Renal cortical epithelial cell (primary cell): ENCODE measurements at regions not wholly inside any gene's neighbourhood (a gene's known extent, or its start where the extent isn't known, plus 50 kb on each side); places are given as distances from the start of the nearest gene placed in this dataset.
A peak's percentile ranks its signal among the peaks of the same experiment; 100 is the strongest.
"Not testable (repeated sequence)": the region's sequence is repeated elsewhere in the genome, so short reads cannot be mapped to it uniquely, and the experiment has no call there.

Experiments
- DNase-seq: peaks from one replicate; pipeline ENCODE4 v3.0.0-alpha.2; 2011; ENCODE audit warnings: low read depth

DNA sequence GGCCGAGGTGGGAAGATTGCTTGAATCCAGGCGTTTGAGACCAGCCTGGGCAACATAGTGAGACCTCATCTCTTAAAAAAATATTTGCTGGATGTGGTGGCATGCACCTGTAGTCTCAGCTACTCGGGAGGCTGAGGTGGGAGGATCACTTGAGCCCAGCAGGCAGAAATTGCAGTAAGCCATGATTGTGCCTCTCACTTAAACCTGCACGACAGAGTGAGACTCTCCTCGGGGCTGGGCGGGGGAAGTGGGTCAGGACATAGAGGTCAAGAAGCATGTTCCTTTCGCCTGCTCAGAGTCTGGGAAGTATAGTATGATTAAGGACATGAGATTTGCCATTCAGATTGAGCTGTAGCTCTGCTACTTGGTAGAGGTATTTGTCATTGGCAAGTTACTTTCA, 52.3 kb downstream of the SEPTIN7 start:
- not testable (repeated sequence) for DNase-seq

DNA sequence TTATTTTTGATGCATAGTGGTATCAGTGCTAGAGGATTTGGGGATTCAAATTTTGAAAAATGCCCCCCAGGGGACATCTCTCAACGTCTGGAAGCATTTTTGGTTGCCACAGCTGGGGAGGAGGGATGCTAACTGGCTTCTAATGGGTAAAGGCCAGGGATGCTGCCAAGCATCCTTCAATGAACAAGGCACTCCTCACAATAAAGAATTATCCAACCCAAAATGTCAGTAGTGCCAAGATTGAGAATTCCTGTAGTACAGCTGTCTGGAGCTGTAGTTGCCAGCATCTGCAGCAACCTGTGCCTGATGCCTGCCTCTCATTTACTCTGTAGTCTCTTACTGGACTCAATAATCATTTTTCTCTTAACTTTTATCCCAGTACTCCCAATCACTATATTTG, 53.5 kb downstream of the SEPTIN7 start:
- DNase-seq, result no peak

DNA sequence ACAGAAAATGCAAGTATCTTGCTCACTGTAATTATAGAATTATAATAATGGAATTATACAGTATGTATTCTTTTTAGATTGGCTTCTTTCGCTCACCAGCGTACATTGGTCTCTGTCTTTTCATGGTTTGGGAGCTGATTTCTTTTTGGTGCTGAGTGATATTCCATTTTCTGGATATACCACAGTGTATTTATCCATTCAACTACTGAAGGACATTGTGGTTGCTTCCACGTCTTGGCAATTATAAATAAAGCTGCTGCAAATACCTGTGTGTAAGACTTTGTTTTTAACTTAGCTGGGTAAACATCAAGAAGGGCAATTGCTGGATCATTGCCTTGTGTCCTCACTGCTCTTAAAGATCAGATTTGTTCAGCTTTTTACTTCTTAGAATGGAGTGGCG, 55.3 kb downstream of the SEPTIN7 start:
- no peak for DNase-seq

DNA sequence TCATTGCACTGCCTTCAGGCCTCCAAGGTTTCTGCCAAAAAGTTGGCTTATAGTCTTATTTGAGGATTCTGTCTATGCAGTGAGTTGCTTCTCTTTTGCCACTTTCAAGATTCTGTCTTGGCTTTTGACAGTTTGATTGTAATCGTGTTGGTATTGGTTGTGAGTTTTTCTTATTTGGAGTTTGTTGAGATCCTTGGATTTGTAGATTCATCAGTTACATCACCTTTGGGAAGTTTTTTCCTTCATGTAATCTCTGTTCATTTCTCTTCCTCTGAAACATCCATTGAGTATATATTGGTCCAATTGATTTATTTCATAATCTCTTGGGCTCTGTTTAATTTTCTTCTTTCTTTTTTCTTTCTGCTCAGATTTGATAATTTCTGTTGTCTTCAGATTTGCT, 59.8 kb downstream of the SEPTIN7 start:
- DNase-seq, result no peak

DNA sequence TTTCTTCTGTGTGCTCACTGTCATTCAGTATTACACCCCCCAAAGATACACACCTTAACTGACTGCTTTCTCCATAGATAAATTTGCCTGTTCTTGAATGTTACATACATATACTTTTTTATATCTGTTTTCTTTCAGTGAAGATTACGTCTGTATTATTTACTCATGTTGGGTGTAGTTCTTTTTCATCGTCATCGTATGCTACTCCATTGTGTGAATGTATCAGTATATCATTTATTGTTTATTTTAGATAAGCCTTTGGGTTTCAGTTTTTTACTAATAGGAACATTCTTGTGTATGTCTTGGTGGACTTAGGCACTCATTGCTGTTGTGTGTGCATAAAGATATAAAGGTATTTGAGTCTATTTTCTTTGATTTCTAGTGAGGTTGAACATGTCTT, 64.4 kb downstream of the SEPTIN7 start:
- DNase-seq, result no peak

DNA sequence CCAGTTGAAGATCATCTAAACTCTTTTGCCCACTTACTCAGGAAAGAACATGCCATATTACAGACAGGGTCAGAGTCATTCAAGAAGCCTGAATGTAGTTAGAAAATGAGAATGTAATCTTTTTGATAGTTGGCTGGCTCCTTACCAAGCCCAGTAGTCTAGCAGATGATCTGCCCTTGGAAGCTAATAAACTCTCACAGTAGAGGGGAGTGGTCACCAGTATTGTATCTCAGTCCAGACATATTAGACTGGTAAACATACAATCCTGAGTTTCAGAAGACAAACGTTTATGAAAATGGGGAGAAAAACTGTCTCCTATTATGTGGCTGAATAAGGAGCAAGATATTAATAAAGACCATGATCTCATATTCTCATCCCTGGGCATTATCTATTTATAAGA, 65.3 kb downstream of the SEPTIN7 start:
- no peak for DNase-seq

DNA sequence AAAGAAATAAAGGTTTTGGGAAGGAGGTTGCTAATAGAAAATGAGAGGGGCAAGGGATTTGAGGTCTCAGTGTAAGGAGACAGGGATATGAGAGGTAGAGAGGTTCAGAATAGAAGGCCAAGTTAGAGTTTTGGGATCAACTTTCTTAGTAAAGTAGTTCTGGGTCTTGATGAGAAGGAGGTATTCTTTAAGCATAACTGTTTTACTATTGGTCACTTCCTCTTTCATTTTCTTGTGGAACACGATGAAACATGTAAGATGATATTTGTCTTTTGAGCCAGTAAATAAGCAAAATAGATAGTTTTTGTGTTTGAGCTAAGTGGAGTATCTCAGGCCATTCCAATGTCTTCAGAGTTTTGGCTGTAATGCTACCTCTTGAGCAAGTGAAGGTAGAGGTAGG, 68.3 kb downstream of the SEPTIN7 start:
- DNase-seq, result not testable (repeated sequence)

DNA sequence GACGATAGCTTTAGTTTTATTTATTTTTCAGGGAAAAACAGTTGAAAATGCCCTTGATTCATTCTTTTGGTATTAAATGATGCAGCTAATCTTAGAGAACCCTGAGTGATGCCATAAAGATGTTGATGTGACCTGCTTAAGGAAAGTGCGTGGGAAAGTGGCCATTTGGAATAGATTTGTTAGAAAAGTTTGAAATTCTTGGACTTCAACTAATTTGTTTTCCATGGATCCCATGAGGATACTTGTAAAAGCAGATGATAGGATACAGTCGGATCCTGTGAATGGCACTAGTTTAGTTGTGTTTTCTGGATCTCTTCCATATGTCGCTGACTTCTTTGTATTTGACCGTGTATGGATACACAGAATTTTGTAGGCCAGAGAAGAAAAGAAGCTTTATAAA, 69.0 kb downstream of the SEPTIN7 start:
- DNase-seq, result no peak

DNA sequence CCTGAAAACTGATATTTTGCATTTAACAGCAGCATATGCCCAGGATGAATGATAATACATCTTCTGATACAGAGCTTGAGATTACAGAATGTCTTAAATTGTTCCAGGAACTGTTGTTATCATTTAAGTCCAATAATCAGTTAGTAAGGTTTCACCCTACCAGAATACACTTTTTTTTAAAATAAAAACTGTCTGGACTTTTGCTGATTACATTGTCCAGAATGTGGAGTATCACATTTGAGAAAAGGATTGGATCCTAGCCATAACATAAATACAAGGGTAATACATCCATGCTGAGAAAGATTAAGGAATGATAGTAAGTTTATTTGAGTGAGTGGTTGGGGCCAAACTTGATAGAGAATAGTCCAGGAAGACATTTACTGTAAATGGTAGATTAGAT, 71.0 kb downstream of the SEPTIN7 start:
- DNase-seq, result no peak

DNA sequence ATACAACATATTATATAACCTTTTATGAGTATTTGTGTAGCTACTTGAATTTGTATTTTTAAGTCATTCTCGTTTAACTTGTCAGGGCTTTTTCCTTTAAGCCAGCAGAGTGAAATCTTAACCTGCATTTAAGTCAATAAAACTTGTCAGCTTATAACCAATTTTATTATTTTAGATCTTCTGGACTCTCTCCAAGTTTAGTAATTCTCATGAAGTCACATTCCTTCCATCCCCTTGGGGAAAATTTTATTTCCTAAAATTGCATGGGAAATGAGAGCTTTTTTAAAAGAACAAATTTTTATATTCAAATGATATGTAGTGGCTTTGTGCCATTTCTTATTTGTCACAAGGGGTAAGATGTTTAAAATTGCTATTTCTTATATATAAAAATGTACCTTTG, 74.0 kb downstream of the SEPTIN7 start:
- DNase-seq, result peak; percentile 21

DNA sequence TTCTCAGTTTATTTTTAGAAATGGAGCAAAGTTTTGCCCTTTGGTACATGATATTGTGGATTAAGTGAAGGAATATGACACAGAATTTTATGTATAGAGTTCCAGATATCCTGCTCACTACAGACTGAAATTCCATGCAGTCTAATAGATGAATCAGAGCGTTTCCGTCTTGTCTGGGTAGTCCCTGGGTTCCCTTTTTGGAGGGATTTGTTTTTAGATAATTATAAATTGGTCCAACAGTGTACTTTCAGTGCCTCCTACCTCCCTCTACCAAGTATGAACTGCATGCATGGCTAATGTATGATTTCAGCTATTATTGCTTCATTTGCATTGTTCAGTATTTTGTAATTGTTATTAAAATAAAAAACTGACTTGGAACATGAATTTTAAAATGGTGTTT, 74.4 kb downstream of the SEPTIN7 start:
- DNase-seq, result no peak

DNA sequence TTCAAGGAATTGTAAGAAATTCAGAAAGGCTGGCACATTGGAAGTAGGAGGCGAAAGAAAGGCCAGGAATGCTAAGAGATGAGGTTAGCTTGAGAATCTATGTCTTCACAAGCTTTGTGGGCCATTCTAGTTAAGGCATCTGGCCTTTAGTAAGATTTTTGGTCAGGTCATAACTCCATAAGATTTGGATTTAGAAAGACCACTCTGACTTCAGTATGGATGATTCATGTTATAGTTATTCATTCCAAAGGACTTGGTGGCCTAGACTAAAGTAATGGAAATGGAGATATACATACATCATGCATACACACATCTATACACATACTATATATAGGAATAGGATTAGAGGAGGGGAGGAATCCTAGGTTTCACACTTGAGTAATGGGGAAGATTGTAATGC, 77.5 kb downstream of the SEPTIN7 start:
- DNase-seq, result no peak

DNA sequence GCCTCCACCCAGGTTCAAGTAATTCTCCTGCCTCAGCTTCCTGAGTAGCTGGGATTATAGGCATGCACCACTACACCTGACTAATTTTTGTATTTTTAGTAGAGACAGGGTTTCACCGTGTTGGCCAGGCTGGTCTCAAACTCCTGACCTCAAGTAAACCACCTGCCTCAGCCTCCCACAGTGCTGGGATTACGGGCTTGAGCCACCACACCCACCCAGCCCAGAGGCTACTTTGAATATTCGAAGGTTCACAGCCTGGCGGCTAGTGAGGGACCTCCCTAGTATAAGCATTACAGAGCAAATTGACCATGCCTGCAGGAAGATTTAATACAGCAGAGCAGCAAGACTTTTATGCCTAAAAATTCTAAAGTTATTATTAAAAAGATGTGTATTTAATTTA, 86.6 kb downstream of the SEPTIN7 start:
- DNase-seq, result not testable (repeated sequence)

DNA sequence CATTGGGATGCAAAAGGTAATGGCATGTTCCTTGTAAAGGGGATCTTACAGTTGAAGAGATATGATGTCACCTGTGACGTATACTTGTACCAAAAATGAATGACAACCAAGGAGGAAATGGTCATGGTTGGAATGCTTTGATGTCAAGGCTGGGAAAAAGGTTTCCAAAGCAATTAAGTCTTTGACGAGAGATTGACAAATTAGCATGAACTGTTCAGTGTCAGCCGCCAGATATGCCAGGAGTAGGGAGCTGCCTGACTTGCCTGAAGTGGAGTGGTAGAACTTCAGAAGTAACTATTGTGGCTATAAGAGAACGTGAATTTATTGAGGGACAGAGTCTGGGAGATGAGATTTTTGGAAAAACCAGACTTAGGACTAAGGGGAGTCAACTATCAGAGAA, 88.1 kb downstream of the SEPTIN7 start:
- DNase-seq, result no peak

DNA sequence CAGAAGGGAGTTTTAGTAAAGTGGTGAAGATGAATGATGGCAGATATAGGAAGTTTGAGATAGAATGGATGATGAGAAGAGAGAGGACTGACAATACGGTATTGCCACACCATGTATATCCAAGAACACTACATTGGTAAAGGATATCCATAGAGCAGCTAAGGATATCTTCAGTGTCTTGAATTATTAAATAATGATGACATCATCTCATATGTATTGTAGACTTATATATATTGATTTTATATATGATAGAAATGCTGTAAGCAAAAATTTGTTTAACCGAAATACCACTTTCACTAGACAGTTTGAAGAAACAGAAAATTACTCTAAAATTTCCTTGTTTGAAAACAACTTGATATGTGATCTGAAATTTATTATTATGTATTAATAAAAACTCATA, 89.0 kb downstream of the SEPTIN7 start:
- no peak for DNase-seq

DNA sequence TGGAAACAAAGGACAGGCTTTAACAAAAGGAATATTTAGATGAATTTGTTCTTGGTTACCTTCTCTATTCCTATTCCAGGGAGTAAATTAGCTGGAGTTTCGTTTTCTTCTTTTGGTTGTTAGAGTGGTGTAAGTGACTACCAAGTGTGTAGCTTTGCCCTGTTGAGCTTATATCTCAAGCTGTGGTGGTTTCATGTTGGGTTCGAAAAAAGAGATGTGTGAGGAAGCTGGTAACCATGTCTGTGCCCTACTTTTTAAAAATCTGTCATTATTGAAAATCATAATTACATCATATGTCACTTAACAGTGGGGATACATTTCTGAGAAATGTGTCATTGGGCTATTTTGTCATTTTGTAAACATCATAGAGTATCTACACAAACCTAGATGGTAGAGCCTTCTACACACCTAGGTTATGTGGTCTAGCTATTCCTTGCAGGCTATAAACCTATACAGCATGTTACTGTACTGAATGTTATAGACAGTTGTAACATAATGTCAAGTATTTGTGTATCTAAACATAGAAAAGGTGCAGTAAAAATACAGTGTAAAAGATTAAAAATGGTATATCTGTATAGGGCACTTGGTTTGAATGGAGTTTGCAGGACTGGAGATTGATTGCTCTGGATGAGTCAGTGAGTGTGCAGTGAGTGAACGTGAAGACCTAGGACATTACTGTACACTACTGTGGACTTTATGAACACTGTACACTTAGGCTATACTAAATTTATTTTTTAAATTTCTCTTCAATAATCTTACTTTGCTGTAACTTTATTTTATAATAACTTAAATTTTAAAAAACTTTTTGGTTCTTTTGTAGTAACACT, 90.4 kb downstream of the SEPTIN7 start:
- DNase-seq, result no peak

DNA sequence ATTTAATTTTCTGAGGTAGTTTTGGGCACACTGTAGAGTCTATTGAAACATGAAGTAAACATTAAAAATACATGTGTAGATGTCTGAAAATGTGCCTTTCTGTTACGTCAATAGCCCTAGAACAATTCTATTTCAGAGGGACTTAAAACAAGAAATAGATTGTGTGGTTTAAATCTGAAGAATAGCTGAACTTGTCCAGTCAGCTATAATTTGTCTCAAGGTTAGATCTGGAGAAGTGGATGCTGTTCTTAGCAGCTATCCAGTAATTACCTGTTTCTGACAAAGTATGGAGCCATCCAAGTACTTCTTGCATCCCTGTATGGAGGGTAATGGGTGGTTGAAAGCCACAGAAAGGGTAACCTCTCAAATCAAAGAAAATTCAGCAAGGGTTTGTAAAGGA, 92.8 kb downstream of the SEPTIN7 start:
- DNase-seq, result no peak

DNA sequence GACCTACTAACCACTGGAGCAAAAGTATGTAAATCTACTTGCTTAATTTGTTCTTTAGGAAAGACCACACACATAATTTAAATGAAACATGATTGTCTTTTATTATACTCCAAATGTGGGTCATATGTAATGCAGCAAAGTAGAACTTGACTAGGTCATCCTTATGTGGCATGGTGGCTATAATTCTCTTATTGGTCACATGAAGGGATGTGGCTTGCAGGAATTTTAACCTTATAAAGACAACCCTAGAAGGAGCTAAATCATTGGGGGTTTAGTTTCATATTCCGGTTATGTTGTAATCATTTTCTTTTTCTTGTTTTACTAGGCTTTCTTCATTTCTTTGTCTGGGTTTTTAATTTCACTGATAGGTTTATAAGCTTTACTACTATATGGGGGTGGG, 93.9 kb downstream of the SEPTIN7 start:
- DNase-seq, result no peak

DNA sequence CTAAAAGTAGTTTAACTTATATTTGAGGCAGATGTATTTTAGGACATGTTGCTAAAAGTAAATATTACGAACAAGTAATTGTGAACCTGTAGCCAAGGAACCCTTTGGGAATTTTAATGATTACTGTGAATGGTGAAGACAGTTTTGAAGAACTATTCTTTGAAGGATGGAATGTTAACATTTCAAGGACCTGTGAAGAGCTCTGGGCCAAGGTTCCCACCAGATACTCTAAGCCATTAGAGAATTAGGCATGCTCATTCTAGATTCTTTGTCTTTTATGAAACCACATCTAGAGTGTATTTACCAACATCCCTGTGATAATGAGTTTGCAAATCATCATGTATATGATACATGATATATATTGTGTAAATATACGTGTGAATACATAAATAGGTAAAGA, 99.8 kb downstream of the SEPTIN7 start:
- DNase-seq, result no peak

DNA sequence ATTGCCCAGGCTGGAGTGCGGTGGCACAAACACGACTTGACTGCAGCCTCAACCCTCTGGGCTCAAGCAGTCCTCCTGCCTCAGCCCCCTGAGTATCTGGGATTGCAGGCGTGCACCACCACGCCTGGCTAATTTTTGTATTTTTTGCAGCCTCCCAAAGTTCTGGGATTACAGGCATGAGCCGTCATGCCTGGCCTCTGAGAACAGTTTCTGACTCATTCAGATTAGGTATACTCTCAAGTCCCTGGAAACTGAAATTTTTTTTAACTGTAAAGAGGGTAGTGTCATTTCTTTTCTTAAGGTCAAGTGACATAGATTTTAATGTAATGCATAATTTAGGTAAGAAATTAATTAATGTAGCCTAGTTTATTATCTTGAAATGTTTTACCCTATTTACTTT, 104.7 kb downstream of the SEPTIN7 start:
- peak; percentile 33 for DNase-seq

DNA sequence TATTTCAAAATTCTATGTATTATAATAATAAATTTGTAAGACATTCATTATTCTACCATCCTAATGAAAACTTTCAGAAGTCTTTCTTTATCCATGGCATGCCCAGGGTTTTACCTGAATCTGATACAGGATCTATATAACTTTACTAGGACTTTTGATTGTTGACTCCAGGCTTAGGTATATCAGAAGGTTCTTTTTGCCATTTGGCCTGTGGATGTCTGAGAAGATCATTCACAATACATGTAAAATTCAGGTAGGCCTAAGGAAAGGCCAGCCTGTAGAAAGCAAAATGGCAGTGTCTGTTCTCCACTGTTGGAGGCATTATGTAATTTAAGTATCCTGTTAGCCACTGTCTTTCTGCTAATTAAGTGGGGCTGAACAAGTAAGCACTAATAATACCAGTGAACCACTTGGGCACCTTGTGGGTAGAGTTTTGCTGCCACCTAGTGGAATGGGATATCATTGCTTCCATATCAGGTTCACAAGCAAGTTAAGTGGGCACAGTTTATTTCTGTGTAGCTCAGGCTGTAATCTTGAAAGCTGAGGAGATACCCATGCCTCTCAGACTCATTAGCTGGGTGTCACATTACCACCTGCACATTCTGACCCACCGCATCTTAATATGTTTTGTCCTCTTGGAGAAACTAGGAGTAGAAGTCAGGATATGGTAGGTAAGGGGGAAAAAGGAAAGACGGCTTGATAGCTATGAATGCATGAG, 105.5 kb downstream of the SEPTIN7 start:
- peak; percentile 79 for DNase-seq

DNA sequence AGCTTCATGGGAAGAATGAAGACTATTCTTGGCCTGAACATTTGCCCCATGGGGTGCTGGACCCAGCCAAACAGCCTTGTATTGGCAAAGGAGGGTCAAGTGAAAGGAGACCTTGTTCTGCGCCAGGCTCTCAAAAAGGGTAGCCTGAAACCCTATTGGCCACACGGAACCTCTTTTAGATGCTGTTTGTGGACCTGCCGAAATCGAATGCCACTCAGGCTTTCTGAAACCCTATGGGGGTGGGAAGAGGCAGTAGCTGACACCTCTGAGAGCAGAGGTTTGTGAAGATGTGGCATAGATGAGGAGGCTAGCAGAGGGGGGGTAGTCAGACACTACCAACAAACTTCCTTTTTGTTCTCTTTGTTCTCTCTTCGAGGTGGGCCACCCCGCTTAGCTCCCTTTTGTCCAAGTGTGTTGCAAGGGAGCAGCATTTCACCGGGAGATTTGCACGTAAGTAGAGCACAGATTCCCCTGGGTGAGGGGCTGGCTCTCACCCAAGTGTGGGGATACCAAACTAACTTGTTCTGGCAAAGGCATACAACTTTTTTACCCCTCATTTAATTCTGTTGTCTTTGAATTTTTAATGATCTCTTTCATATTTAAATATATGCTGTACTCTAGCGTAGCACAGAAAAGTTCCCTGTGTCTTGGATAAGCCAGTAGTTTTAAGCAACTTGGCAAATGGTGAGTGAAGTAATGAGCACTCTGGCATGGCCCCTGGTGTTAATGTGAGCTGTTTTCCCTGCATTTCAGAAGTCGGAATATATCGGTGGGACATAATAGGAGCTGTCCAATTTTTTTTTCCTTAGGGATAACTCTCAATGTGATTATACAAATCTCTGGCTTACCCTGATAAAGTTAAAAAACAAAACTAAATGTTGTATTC, 107.7 kb downstream of the SEPTIN7 start:
- no peak for DNase-seq
